OCI-LY7 (cell line): ENCODE measurements at regions not wholly inside any gene's neighbourhood (a gene's known extent, or its start where the extent isn't known, plus 50 kb on each side); places are given as distances from the start of the nearest gene placed in this dataset.

ENCODE experiments used
- BruUV-seq: library from RNA; stranded (reverse); fragments of 400-500 nt; replicated peaks from 2 replicates; lab custom pipeline; 2021; lab: Mats Ljungman, UMichigan
- CTCF ChIA-PET: fragments of 300-600 bp; sonication (Branson Sonifier 250); formaldehyde crosslinking; loops from one replicate; lab custom pipeline; 2022; ENCODE audit warnings: antibody characterized with exemption; ENCODE audit not compliant: unreplicated experiment; lab: Charles Lee
- POLR2A ChIA-PET: fragments of 300-600 bp; sonication (Branson Sonifier 250); formaldehyde crosslinking; loops from one replicate; lab custom pipeline; 2022; ENCODE audit warnings: antibody characterized with exemption; lab: Charles Lee
- DNase-seq: peaks from one replicate; pipeline ENCODE4 v3.0.0-alpha.2; 2015; ENCODE audit warnings: low spot score
- H2AFZ ChIP-seq: fragments of 200-600 bp; sonication (generic), shearing (Covaris generic); 2 replicates; pipeline ENCODE4 v1.6.1; 2014; ENCODE audit warnings: mild to moderate bottlenecking, antibody characterized with exemption, low read length, moderate library complexity
- H3K27ac ChIP-seq: fragments of 200-600 bp; sonication (generic); 2 replicates; pipeline ENCODE4 v1.5.1; 2014; ENCODE audit warnings: mixed run types, low read depth, mild to moderate bottlenecking, moderate library complexity, low read length, inconsistent platforms; ENCODE audit not compliant: poor library complexity, severe bottlenecking
- H3K36me3 ChIP-seq: fragments of 200-600 bp; sonication (generic); 2 replicates; pipeline ENCODE4 v1.6.1; 2014; ENCODE audit warnings: mild to moderate bottlenecking, antibody characterized with exemption, low read length, moderate library complexity, mixed read lengths; ENCODE audit not compliant: insufficient read depth
- H3K4me1 ChIP-seq: fragments of 200-600 bp; sonication (generic); 2 replicates; pipeline ENCODE4 v1.5.1; 2014; ENCODE audit warnings: mild to moderate bottlenecking, low read length; ENCODE audit not compliant: insufficient read depth, poor library complexity, severe bottlenecking
- H3K4me2 ChIP-seq: fragments of 200-600 bp; sonication (generic); 2 replicates; pipeline ENCODE4 v1.6.1; 2014; ENCODE audit warnings: mild to moderate bottlenecking, low read length
- H3K4me3 ChIP-seq: fragments of 200-600 bp; sonication (generic); 2 replicates; pipeline ENCODE4 v1.5.1; 2014; ENCODE audit warnings: mild to moderate bottlenecking, low read depth, low read length; ENCODE audit not compliant: poor library complexity, severe bottlenecking
- H3K79me2 ChIP-seq: fragments of 200-600 bp; sonication (generic); 2 replicates; pipeline ENCODE4 v1.6.1; 2016; ENCODE audit warnings: low read depth, mild to moderate bottlenecking, low read length, moderate library complexity, mixed read lengths; ENCODE audit not compliant: insufficient read depth
- H3K9me2 ChIP-seq: fragments of 200-600 bp; sonication (generic); 2 replicates; pipeline ENCODE4 v1.6.1; 2016; ENCODE audit warnings: mild to moderate bottlenecking, low read length, mixed read lengths; ENCODE audit not compliant: insufficient read depth
- H3K9me3 ChIP-seq: fragments of 200-600 bp; sonication (generic); 2 replicates; pipeline ENCODE4 v1.6.1; 2014; ENCODE audit warnings: mild to moderate bottlenecking, mixed run types, low read length, mixed read lengths
- H4K20me1 ChIP-seq: fragments of 200-600 bp; sonication (generic); 2 replicates; pipeline ENCODE4 v1.6.1; 2014; ENCODE audit warnings: mild to moderate bottlenecking, antibody characterized with exemption, low read length, moderate library complexity, mixed read lengths; ENCODE audit not compliant: insufficient read depth
- CTCF ChIP-seq: fragments of 200-600 bp; sonication (generic); conservative IDR thresholded peaks from 2 replicates; pipeline ENCODE4 v1.5.1; 2014; ENCODE audit warnings: mild to moderate bottlenecking, antibody characterized with exemption, low read length, moderate library complexity, mixed read lengths
- EZH2phosphoT487 ChIP-seq: fragments of 200-600 bp; sonication (generic); IDR thresholded peaks from 2 replicates; pipeline ENCODE4 v1.6.1; 2018; ENCODE audit warnings: low read depth, borderline replicate concordance, mild to moderate bottlenecking, mixed run types, antibody characterized with exemption, low read length, moderate library complexity, mixed read lengths
- intact Hi-C: fragments of 100-400 bp; cut with micrococcal nuclease; formaldehyde crosslinking; loops from one replicate; pipeline ENCODE4 v1.10.0; 2022; ENCODE audit not compliant: unreplicated experiment

- H4K20me1 ChIP-seq: no peaks in the 10 kb centered on the region
- no peak overlapping the region for H3K27ac ChIP-seq
- H3K4me1 ChIP-seq: no peaks in the 10 kb centered on the region
- no peak for DNase-seq
- POLR2A ChIA-PET: no interaction called here
- H3K4me2 ChIP-seq: no peak overlapping the region
- CTCF ChIA-PET: no interaction called here
- no peaks in the 10 kb centered on the region for H3K9me3 ChIP-seq
- no peaks in the 10 kb centered on the region for H3K79me2 ChIP-seq
- intact Hi-C loops: no loop called here
- TF ChIP-seq EZH2phosphoT487: no peak
- no peak for TF ChIP-seq CTCF
- H3K4me3 ChIP-seq: no peak overlapping the region
- H3K9me2 ChIP-seq: no peaks in the 10 kb centered on the region
- no peak overlapping the region for H2AFZ ChIP-seq
- H3K36me3 ChIP-seq: no peaks in the 10 kb centered on the region
- BruUV-seq: no TSS peak
Measured at GRCh38 chr5:152066784-152067183, 142.1 kb upstream of the GLRA1 start.

- no peaks in the 10 kb centered on the region for H3K79me2 ChIP-seq
- TF ChIP-seq EZH2phosphoT487: no peak
- no peak for TF ChIP-seq CTCF
- no peaks in the 10 kb centered on the region for H3K9me2 ChIP-seq
- no peaks in the 10 kb centered on the region for H3K9me3 ChIP-seq
- H3K36me3 ChIP-seq: no peaks in the 10 kb centered on the region
- no peaks in the 10 kb centered on the region for H3K4me1 ChIP-seq
- no TSS peak for BruUV-seq
- ChIA-PET POLR2A (no interaction called here), CTCF (no interaction called here)
- no peak for DNase-seq
- intact Hi-C loops: no loop called here
- H3K4me2 ChIP-seq: no peak overlapping the region
- H4K20me1 ChIP-seq: no peaks in the 10 kb centered on the region
- H2AFZ ChIP-seq: no peak overlapping the region
- H3K27ac ChIP-seq: no peak overlapping the region
- H3K4me3 ChIP-seq: no peak overlapping the region
Measured at GRCh38 chr5:152063004-152063403, 138.4 kb upstream of the GLRA1 start.

GRCh38 chr5:152061095-152061494 is 136.4 kb upstream of the GLRA1 start:
- Histone ChIP-seq H3K9me2 (no peaks in the 10 kb centered on the region), H3K4me3 (no peak overlapping the region), H3K79me2 (no peaks in the 10 kb centered on the region), H2AFZ (no peak overlapping the region), H3K4me1 (no peaks in the 10 kb centered on the region), H3K9me3 (no peaks in the 10 kb centered on the region), H3K4me2 (no peak overlapping the region), H3K36me3 (no peaks in the 10 kb centered on the region), H3K27ac (no peak overlapping the region), H4K20me1 (no peaks in the 10 kb centered on the region)
- intact Hi-C loops: no loop called here
- ChIA-PET CTCF (no interaction called here), POLR2A (no interaction called here)
- no TSS peak for BruUV-seq
- TF ChIP-seq EZH2phosphoT487 (no peak), CTCF (no peak)
- DNase-seq: no peak
